ENCODE measurements at regions not wholly inside any gene's neighbourhood (a gene's known extent, or its start where the extent isn't known, plus 50 kb on each side); places are given as distances from the start of the nearest gene placed in this dataset.
"Not testable (repeated sequence)": the region's sequence is repeated elsewhere in the genome, so short reads cannot be mapped to it uniquely, and the experiment has no call there.

DNA sequence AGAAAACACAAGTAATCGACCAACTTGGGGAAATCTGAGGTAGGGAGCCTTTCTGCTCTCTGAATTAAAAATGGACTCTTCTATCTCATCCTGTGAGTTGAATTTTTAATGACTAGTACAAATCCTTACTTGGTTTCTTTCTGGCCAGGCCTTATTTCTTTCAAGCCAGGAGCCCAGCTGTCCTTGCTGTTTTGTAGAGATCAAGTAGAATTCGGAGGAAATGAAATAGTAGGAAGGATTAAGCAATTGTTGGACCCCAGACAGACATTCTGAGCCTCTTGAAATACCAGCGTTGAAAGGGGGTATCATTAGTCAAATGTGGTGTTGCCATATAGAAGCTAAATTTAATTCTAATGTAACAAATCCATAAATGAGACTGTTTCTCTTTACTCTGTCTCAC is 53.7 kb upstream of the SMIM15 start:
- no peak for DNase-seq (ENCODE audit: low read depth)

- no peak for DNase-seq (ENCODE audit: low read depth)
These were observed 54.5 kb upstream of the SMIM15 start for GRCh38 chr5:61216741-61217140.

GRCh38 chr5:61217214-61217613 is 54.9 kb upstream of the SMIM15 start:
- no peak for DNase-seq (ENCODE audit: low read depth)

DNA sequence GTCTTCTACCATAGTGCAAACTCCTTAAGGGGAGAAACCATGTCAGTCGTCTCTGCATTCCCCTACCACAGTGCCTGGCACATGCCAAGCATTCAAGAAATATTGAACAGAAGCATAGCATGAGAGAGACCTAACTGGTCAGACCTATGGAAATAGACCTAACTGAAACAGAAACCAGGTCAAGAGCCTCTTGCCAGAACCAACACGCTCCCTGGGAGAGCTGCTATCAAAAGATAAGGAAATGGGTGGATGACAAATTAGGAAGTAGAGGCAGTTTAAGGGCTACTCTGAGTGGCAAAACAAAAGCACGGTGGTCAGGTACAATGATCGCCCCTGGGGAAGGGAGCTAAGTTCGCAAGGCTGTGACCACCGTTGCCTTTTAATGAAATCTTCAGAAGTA is 66.0 kb upstream of the SMIM15 start:
- peak; percentile 9 for DNase-seq (ENCODE audit: low read depth)

DNA sequence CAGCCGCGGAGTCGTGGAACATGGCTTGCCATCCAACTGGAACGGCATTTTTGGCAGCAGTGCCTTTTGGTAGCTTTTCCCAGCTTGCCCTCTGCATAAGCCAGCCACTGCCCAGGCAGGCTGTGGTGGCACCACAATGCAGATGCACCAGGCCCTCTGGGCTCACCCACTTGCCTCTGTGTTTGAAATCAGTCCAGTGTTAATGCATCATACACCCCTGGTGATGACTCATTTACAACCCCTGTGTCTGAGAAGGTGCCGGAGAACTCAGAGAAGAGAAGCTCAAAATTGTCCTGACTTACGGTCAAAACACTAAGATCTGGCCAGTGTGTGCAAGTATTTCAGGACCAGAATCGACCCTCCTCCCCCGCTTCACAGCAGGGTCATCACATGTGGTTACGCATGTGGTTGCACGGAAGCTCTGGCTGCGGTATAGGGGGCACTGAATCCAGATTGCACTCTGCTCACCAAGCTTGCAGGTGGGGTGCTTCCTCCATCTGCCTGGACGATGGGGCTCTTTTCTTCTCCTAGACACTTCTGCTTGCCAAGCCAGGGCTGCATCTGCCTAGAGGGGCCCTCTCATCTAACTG is 66.5 kb upstream of the SMIM15 start:
- DNase-seq (ENCODE audit: low read depth), result peak; percentile 53

GRCh38 chr5:61229416-61229815 is 67.1 kb upstream of the SMIM15 start:
- peak; percentile 15 for DNase-seq (ENCODE audit: low read depth)

GRCh38 chr5:61230492-61230891 is 68.2 kb upstream of the SMIM15 start:
- no peak for DNase-seq (ENCODE audit: low read depth)

DNA sequence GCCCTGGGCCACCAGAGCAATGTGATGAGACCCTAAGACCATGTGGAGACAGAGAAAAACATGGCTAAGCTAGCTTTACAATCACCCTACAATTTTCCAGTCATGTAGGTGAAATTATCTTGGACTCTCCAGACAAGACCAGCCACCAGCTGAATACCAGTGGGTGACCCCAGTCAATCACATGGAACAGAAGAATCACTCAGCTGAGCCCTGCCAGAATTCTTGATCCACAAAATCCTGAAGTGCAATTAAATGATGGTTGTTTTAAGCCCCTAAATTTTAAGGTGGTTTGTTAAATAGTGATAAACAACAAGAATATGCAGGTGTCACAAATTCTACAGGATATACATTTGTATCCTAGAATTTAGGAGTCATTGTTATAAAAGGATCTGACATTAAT is 69.5 kb upstream of the SMIM15 start:
- no peak for DNase-seq (ENCODE audit: low read depth)

- DNase-seq (ENCODE audit: low read depth), result no peak
These were observed 70.3 kb upstream of the SMIM15 start for GRCh38 chr5:61232490-61233050.

DNA sequence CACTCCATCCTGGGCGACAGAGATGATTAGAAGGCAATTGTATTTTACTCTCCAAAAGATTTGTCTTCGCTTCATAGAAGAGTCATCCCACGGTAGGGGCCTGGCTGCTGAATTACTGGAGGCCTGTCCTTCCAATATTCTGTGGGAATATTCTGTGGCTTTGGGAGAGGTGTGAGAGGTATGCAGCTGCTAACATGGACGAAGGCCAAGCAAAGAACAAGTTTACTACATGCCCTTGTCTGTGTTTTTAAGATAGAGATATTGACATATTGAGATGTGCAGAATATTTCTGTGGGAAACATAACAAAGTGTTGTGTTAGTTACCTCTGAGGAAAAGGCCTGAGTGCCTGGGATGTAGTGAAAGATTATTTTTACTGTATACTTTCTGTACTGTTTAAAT is 71.8 kb upstream of the SMIM15 start:
- no peak for DNase-seq (ENCODE audit: low read depth)

- DNase-seq (ENCODE audit: low read depth), result not testable (repeated sequence)
These were observed 74.4 kb upstream of the SMIM15 start for GRCh38 chr5:61236715-61237114.

GRCh38 chr5:61245486-61245885 is 83.2 kb upstream of the SMIM15 start:
- peak; percentile 32 for DNase-seq (ENCODE audit: low read depth)

DNA sequence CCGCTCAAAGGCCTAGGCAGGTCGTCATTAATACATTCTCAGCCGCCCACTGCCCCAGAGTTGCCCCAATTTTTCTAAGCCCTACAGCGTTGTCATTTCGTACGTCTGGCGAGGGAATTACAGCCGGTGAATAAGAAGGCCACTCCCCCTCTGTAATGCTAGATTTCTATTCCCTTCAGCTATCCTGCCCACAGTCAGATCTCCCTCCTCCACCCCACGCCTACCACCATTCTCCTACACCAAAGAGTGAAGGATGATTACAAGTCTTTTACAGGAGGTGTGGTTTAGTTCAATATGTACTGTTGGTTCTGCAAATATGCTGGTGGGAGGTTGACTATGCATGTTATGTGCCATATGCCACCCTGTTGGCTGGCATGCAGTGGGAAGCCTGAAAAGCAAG is 83.7 kb upstream of the SMIM15 start:
- DNase-seq (ENCODE audit: low read depth), result peak; percentile 14

DNA sequence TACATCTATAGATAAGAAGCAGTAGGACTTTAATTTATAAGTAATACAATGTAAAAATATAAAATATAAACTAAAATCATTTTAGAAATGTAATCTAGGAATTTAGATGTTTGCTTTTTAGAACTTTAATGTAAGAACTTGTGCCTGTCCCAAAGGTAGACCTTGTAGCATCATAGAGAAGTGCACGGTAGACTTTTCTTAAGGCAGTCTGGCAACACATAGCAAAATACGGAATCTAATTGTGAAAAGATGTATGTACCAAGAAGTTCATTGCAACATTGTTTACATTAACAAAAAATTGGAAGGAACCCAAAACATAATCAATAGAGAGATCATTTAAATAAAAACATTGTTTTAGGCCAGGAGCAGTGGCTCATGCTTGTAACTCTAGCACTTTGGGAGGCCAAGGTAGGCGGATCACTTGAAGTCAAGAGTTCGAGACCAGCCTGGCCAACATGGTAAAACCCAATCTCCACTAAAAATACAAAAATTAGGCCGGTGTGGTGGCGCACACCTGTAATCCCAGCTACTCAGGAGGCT is 84.6 kb upstream of the SMIM15 start:
- no peak for DNase-seq (ENCODE audit: low read depth)

DNA sequence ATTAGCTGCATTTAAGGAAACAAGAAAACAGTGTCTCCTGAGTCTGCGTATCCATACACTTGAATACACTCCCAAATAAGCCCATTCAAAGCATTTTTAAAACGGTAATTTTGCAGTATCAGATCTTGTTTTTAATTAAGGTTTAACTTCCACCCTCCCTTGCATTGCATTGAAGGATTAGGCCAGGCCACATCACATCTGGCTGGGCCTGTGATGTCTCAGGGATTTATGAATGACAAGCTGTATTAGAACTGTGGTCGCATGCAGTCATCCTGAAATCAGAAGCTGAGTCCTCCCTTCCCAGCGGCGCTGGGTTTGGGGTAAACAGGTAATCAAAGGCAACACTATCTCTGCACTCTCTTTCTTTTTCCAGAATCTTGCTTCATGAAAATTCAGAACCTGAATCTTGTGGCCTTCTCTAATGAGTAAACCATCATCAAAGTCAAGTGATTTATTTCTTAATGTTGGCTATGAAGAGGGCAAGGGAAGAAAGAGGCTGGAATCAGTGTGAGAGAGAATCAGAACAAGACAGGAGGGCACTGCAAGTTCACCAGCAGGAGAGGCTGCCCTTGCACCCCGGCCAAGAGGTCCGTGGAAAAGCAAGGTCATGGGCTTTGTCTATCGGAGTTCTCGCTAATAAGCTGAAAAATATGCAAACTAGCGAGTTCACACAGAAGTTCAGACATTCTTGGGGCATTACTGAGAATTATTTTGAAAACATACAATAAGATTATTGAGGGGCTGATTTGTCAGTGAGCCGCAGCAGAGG is 80.0 kb upstream of the ZSWIM6 start:
- DNase-seq (ENCODE audit: low read depth), result peak; percentile 59

GRCh38 chr5:61252643-61252925 is 79.5 kb upstream of the ZSWIM6 start:
- DNase-seq (ENCODE audit: low read depth), result no peak

GRCh38 chr5:61253547-61253946 is 78.5 kb upstream of the ZSWIM6 start:
- no peak for DNase-seq (ENCODE audit: low read depth)

DNA sequence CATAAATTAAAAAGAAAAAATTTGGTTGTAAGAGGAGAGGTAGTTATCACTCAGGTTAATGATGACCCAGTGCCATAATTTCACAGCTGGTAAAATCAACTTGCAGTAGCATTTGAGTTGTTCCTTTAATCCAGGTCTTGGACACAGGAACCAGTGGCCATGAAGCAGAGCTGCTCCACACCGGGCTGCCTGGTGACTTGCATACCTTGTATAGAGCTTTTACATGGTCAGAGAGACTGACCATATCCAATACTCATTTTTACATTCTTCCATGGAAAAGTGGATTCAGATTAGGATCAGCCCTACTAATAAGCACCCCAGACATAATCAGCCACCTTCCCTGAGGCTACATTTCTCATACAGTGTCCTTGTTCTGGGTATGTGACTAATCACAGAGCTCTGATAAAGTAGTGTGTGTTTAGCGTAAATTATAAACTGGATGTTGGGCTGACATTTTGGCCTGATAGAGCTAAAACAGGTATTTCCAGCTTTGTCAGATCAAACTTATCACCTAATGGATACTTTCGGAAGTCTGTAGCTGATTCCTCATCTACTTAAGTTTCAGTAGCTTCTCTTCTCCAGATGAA is 77.0 kb upstream of the ZSWIM6 start:
- no peak for DNase-seq (ENCODE audit: low read depth)

- DNase-seq (ENCODE audit: low read depth), result no peak
These were observed 75.6 kb upstream of the ZSWIM6 start for GRCh38 chr5:61256474-61256873.

DNA sequence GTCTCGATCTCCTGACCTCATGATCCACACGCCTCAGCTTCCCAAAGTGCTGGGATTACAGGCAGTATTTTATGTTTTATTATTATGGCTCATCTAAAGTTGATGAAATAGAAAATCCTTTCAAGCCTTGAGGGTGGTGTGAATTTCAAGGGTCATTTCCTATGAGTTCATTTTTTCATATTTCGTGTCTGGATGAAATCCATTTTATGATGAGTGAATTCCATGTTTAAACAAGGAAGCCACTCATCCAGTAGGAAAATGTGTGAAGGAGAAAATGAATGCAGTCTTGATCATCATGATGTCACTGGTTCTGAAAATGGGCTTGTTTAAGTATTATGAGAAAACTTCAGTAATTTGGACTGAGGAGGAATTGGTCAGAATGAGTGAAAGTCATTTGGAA is 74.6 kb upstream of the ZSWIM6 start:
- no peak for DNase-seq (ENCODE audit: low read depth)

GRCh38 chr5:61261136-61261535 is 70.9 kb upstream of the ZSWIM6 start:
- DNase-seq (ENCODE audit: low read depth), result no peak

DNA sequence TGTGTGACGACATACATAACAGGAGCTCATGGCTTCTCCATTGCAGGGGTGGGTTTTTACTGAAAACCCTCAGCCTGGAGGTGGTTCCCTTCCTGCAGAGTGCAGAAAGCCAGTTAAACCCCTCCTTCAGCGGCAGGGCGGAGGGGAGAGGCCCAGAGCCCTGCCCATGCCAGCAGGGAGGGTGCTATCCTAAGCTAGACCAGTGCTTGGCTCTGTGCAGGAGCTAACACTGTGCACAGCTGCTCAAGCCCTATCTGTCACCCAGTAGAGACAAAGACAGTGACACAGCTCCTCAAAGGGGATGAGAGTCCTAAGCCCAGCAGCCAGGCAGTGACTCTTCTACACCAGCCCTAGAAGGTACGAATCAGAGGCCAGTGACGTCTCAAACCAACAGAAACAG is 70.0 kb upstream of the ZSWIM6 start:
- no peak for DNase-seq (ENCODE audit: low read depth)

DNA sequence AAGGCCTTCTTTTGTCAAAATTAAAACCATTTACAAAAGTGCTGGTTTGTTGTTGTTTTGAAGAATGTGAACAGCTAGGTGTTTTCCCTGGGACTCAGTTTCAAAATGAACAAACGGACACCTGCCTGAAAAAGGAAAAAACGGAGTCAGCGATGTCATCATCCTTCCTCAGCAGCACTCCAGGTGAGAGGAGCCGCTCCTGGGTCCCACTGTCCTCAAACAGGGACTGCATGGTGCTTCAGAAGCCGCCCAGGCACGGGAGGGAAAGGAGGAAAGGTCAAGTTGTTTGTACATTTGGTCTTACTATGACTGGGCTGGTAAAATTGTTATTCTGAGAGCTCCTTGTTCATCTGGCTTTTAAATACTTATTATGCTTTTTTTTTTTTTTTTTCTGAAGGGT is 69.0 kb upstream of the ZSWIM6 start:
- no peak for DNase-seq (ENCODE audit: low read depth)

All from iris pigment epithelial cell (primary cell).